ENCODE measurements at regions not wholly inside any gene's neighbourhood (a gene's known extent, or its start where the extent isn't known, plus 50 kb on each side); places are given as distances from the start of the nearest gene placed in this dataset.

GRCh38 chr2:21249367-21249766, 125.6 kb downstream of the TDRD15 start:
- Histone ChIP-seq H4K8ac (ENCODE audit: low read depth in 2 of 2, low read length in 2 of 2) (no peak overlapping the region), H4K91ac (ENCODE audit: insufficient read depth, low read depth, low read length) (no peak overlapping the region), H3K4me1 (ENCODE audit: control insufficient read depth, insufficient read depth, low read length) (no peaks in the 10 kb centered on the region), H2BK120ac (ENCODE audit: low read depth, low read length) (no peak overlapping the region), H4K5ac (ENCODE audit: low read depth, low read length) (no peak overlapping the region), H3K14ac (replicated peaks; ENCODE audit: low read depth, low read length) (no peak overlapping the region), H3K23ac (ENCODE audit: low read depth, low read length) (no peak overlapping the region), H2AFZ (replicated peaks; ENCODE audit: low read length, poor library complexity) (no peak overlapping the region), H4K20me1 (ENCODE audit: insufficient read depth, low read length) (no peaks in the 10 kb centered on the region), H3K4ac (ENCODE audit: low read depth, low read length) (no peak overlapping the region), H2BK15ac (ENCODE audit: low read depth, low read length) (no peak overlapping the region), H3K9me3 (ENCODE audit: control insufficient read depth, insufficient read depth, low read length) (no peaks in the 10 kb centered on the region), H3K27ac (ENCODE audit: insufficient read depth, low read length) (no peak overlapping the region), H2AK9ac (replicated peaks; ENCODE audit: low read depth, low read length, poor library complexity) (no peak overlapping the region), H2BK20ac (ENCODE audit: low read depth, low read length) (no peak overlapping the region), H3K27me3 (ENCODE audit: control insufficient read depth, insufficient read depth, low read length) (no peaks in the 10 kb centered on the region), H3K79me1 (ENCODE audit: low read depth in 1 of 2, low read length in 2 of 2) (no peaks in the 10 kb centered on the region), H2AK5ac (ENCODE audit: low read depth, low read length) (no peak overlapping the region), H3K4me3 (ENCODE audit: insufficient read depth, low read depth, low read length) (no peak overlapping the region), H3K4me2 (ENCODE audit: low read depth, low read length) (no peak overlapping the region), H3K18ac (ENCODE audit: low read depth, low read length) (no peak overlapping the region), H3K36me3 (ENCODE audit: control insufficient read depth, insufficient read depth, low read length) (no peaks in the 10 kb centered on the region), H3K56ac (ENCODE audit: extremely low read depth, insufficient read depth, low read length) (no peak overlapping the region), H2BK5ac (ENCODE audit: low read depth, low read length, poor library complexity, severe bottlenecking) (no peak overlapping the region), H3K9ac (ENCODE audit: low read depth, low read length) (no peak overlapping the region), H3K9me1 (ENCODE audit: insufficient read depth, low read length) (no peaks in the 10 kb centered on the region)
- intact Hi-C loops (cut with micrococcal nuclease) = no loop called here
- in situ Hi-C loops (cut with MboI; ENCODE audit: low sequenced_read_pairs) = no loop called here
- no CpG with 5 or more reads among the region's 3 CpGs for WGBS, 2 experiments (ENCODE audit: extremely low coverage in 2 of 2, insufficient read length in 1 of 2)
- POLR2A ChIA-PET (ENCODE audit: unreplicated experiment) = no interaction called here
- TF ChIP-seq CEBPB (IDR thresholded peaks at IDR 0.05; ENCODE audit: low read depth, low read length) (no peak), NFE2L2 (IDR thresholded peaks at IDR 0.05; ENCODE audit: low read depth, low read length) (no peak)
- dilution Hi-C loops (cut with HindIII; ENCODE audit: low sequenced_read_pairs, unreplicated experiment) = no loop called here
- DNase-seq = no peak
- BruUV-seq (replicated peaks) = no TSS peak
- CTCF ChIA-PET = interaction anchor here (0.6 kb wide), 1 partner anchor 28 kb away, joined by 3 read pairs; no protein-coding TSS in a partner anchor
- ATAC-seq (ENCODE audit: low read depth) = no peak

All from IMR-90 (cell line).